ENCODE measurements at regions not wholly inside any gene's neighbourhood (a gene's known extent, or its start where the extent isn't known, plus 50 kb on each side); places are given as distances from the start of the nearest gene placed in this dataset.
"Not testable (repeated sequence)": the region's sequence is repeated elsewhere in the genome, so short reads cannot be mapped to it uniquely, and the experiment has no call there.

- H3K4me3 ChIP-seq (replicated peaks; ENCODE audit: low read depth, low read length), result no peak overlapping the region
- no peak for TF ChIP-seq CTCF (IDR thresholded peaks at IDR 0.05; ENCODE audit: low read length, missing control alignments)
- DNase-seq (ENCODE audit: low read depth), result no peak
Measured at GRCh38 chr7:65471587-65471986, 97.9 kb downstream of the ZNF92 start.

GRCh38 chr7:65475040-65475726, 101.5 kb downstream of the ZNF92 start:
- no peak for DNase-seq (ENCODE audit: low read depth)
- no peak overlapping the region for H3K4me3 ChIP-seq (replicated peaks; ENCODE audit: low read depth, low read length)
- no peak for TF ChIP-seq CTCF (IDR thresholded peaks at IDR 0.05; ENCODE audit: low read length, missing control alignments)

- no peak for TF ChIP-seq CTCF (IDR thresholded peaks at IDR 0.05; ENCODE audit: low read length, missing control alignments)
- no peak overlapping the region for H3K4me3 ChIP-seq (replicated peaks; ENCODE audit: low read depth, low read length)
- no peak for DNase-seq (ENCODE audit: low read depth)
Measured at GRCh38 chr7:65475734-65476319, 102.2 kb downstream of the ZNF92 start.

GRCh38 chr7:65477326-65477725, 103.7 kb downstream of the ZNF92 start:
- no peak overlapping the region for H3K4me3 ChIP-seq (replicated peaks; ENCODE audit: low read depth, low read length)
- TF ChIP-seq CTCF (IDR thresholded peaks at IDR 0.05; ENCODE audit: low read length, missing control alignments), result no peak
- no peak for DNase-seq (ENCODE audit: low read depth)

GRCh38 chr7:65489260-65489767, 115.7 kb downstream of the ZNF92 start:
- no peak for DNase-seq (ENCODE audit: low read depth)
- no peak overlapping the region for H3K4me3 ChIP-seq (replicated peaks; ENCODE audit: low read depth, low read length)
- no peak for TF ChIP-seq CTCF (IDR thresholded peaks at IDR 0.05; ENCODE audit: low read length, missing control alignments)

- not testable (repeated sequence) for DNase-seq (ENCODE audit: low read depth)
Measured at GRCh38 chr7:65496697-65497096, 123.0 kb downstream of the ZNF92 start.

GRCh38 chr7:65503434-65504152, 129.9 kb downstream of the ZNF92 start:
- no peak overlapping the region for H3K4me3 ChIP-seq (replicated peaks; ENCODE audit: low read depth, low read length)
- DNase-seq (ENCODE audit: low read depth), result no peak
- TF ChIP-seq CTCF (IDR thresholded peaks at IDR 0.05; ENCODE audit: low read length, missing control alignments), result no peak

More at GRCh38 chr7:65496697-65497096, 123.0 kb downstream of the ZNF92 start:
- H3K4me3 ChIP-seq (replicated peaks; ENCODE audit: low read depth, low read length), result not testable (repeated sequence)

GRCh38 chr7:65504504-65505319, 131.1 kb downstream of the ZNF92 start:
- not testable (repeated sequence) for DNase-seq (ENCODE audit: low read depth); H3K4me3 ChIP-seq (replicated peaks; ENCODE audit: low read depth, low read length)

GRCh38 chr7:65505320-65505633, 131.6 kb downstream of the ZNF92 start:
- not testable (repeated sequence) for DNase-seq (ENCODE audit: low read depth); H3K4me3 ChIP-seq (replicated peaks; ENCODE audit: low read depth, low read length)
